ENCODE measurements at regions not wholly inside any gene's neighbourhood (a gene's known extent, or its start where the extent isn't known, plus 50 kb on each side); places are given as distances from the start of the nearest gene placed in this dataset.
A peak's percentile ranks its signal among the peaks of the same experiment; 100 is the strongest.

- Histone ChIP-seq H3K9ac (ENCODE audit: insufficient read depth, low read depth, low read length) (no peak overlapping the region), H3K4me3 (replicated peaks in 1 of 3; ENCODE audit: insufficient read depth in 1 of 3, low read depth in 2 of 3, low read length in 3 of 3) (no peak overlapping the region), H3K79me2 (ENCODE audit: insufficient read depth, low read length) (no peaks in the 10 kb centered on the region), H3K4me1 (ENCODE audit: insufficient read depth, low read length) (peaks cover 35% of the 10 kb centered on the region), H3K27me3 (ENCODE audit: control insufficient read depth in 1 of 2, insufficient read depth in 2 of 2, low read length in 2 of 2) (peaks cover 10 to 38% of the 10 kb centered on the region in 2 experiments; a peak in 4 of 5 replicates), H2AFZ (ENCODE audit: low read length) (no peak overlapping the region), H3K9me3 (ENCODE audit: low read length) (no peaks in the 10 kb centered on the region), H3K27ac (ENCODE audit: extremely low read length, insufficient read depth, low read length) (no peak overlapping the region), H3K36me3 (replicated peaks in 1 of 2; ENCODE audit: control insufficient read depth in 1 of 2, insufficient read depth in 2 of 2, low read length in 2 of 2) (no peaks in the 10 kb centered on the region), H4K20me1 (ENCODE audit: insufficient read depth, low read length) (no peaks in the 10 kb centered on the region), H3K4me2 (ENCODE audit: low read depth, low read length) (no peak overlapping the region)
- CTCF ChIA-PET (ENCODE audit: low intra/inter-chr PET ratio, low total read pairs): no interaction called here
- WGBS (ENCODE audit: low lambda C conversion rate): 45% methylated on average over 16 of the region's 19 CpGs
- intact Hi-C loops (cut with micrococcal nuclease; ENCODE audit: unreplicated experiment) (no loop called here), in situ Hi-C loops (cut with HindIII; ENCODE audit: extremely low pct_ligation_motif_present, low pct_unique_long_range_greater_than_20kb) (loop anchor here (10.0 kb wide), 1 partner anchor 167 kb away; the partner anchor contains the start of gene INHBB)
- POLR2A ChIA-PET: interaction anchor here (1.3 to 2.8 kb wide), 2 partner anchors 38 to 46 kb away, joined by 3 to 16 read pairs; no protein-coding TSS in a partner anchor
- no TSS peak for BruUV-seq (replicated peaks)
- no peak for FAIRE-seq
- no peak for DNase-seq (ENCODE audit: low spot score)
- peak; percentile 43 for ATAC-seq
- TF ChIP-seq ZNF687 (CRISPR knock-in tag; IDR thresholded peaks at IDR 0.05): peak; percentile 40
- TF ChIP-seq PRMT3 (CRISPR knock-in tag; IDR thresholded peaks at IDR 0.05; ENCODE audit: borderline replicate concordance, low read depth): no peak
- TF ChIP-seq ZNF605 (CRISPR knock-in tag; IDR thresholded peaks at IDR 0.05): 0 out of 2 replicates have a peak, but pooled peaks have one; percentile 15
- no peak for TF ChIP-seq ZNF101 (CRISPR knock-in tag; IDR thresholded peaks at IDR 0.05; ENCODE audit: borderline replicate concordance, low read depth)
- no peak for TF ChIP-seq THAP11 (CRISPR knock-in tag; IDR thresholded peaks at IDR 0.05)
- no peak for TF ChIP-seq ZNF136 (CRISPR knock-in tag; IDR thresholded peaks at IDR 0.05; ENCODE audit: low read depth)
- no peak for TF ChIP-seq ZNF160 (CRISPR knock-in tag; IDR thresholded peaks at IDR 0.05)
- TF ChIP-seq REPIN1 (CRISPR knock-in tag; IDR thresholded peaks at IDR 0.05; ENCODE audit: borderline replicate concordance, low read depth): no peak
- no peak for TF ChIP-seq ZNF484 (CRISPR knock-in tag; IDR thresholded peaks at IDR 0.05; ENCODE audit: borderline replicate concordance, low read depth)
- TF ChIP-seq PREB (CRISPR knock-in tag; IDR thresholded peaks at IDR 0.05): no peak
- no peak for TF ChIP-seq ZNF530 (CRISPR knock-in tag; IDR thresholded peaks at IDR 0.05; ENCODE audit: low read depth)
- no peak for TF ChIP-seq ARNT (IDR thresholded peaks at IDR 0.05)
- no peak for TF ChIP-seq TEF (CRISPR knock-in tag; IDR thresholded peaks at IDR 0.05)
- TF ChIP-seq SMYD3 (CRISPR knock-in tag; IDR thresholded peaks at IDR 0.05): no peak
- TF ChIP-seq ZNF350 (CRISPR knock-in tag; IDR thresholded peaks at IDR 0.05; ENCODE audit: borderline replicate concordance, low read depth): no peak
- no peak for TF ChIP-seq SP140L (CRISPR knock-in tag; IDR thresholded peaks at IDR 0.05; ENCODE audit: borderline replicate concordance)
- no peak for TF ChIP-seq LCORL (IDR thresholded peaks at IDR 0.05)
- TF ChIP-seq LCORL (CRISPR knock-in tag; IDR thresholded peaks at IDR 0.05): 0 out of 2 replicates have a peak, but pooled peaks have one; percentile 39
- TF ChIP-seq ZNF839 (CRISPR knock-in tag; IDR thresholded peaks at IDR 0.05; ENCODE audit: borderline replicate concordance): no peak
- no peak for TF ChIP-seq SP5 (CRISPR knock-in tag; IDR thresholded peaks at IDR 0.05; ENCODE audit: borderline replicate concordance, low read depth)
Measured at GRCh38 chr2:120511947-120512710, 166.2 kb downstream of the INHBB start.
